Upper lobe of left lung (tissue), 6 donors: ENCODE measurements at regions not wholly inside any gene's neighbourhood (a gene's known extent, or its start where the extent isn't known, plus 50 kb on each side); places are given as distances from the start of the nearest gene placed in this dataset.

Source experiments
- ATAC-seq, 2 donors: fragments of 200-7000 bp; cut with Tn5 transposase; one replicate each; pipeline ENCODE4 v1.9.1; 2022; ENCODE audit warnings: mild to moderate bottlenecking in 2 of 2, moderate library complexity in 2 of 2; ENCODE audit not compliant: low FRiP score in 2 of 2
- DNase-seq, 2 donors: peaks; one replicate each; pipeline ENCODE4 v3.0.0-alpha.2; 2019 to 2020
- H3K27ac ChIP-seq, 4 donors: fragments of 200-600 bp; sonication (generic); one replicate each; pipeline ENCODE4 v1.5.1; 2016 to 2019
- H3K27me3 ChIP-seq, 4 donors: fragments of 200-600 bp; sonication (generic); one replicate each; pipeline ENCODE4 v1.5.1; 2017 to 2019
- H3K36me3 ChIP-seq, 4 donors: fragments of 200-600 bp; sonication (generic); one replicate each; pipeline ENCODE4 v1.5.1; 2016 to 2019
- H3K4me1 ChIP-seq, 4 donors: fragments of 200-600 bp; sonication (generic); one replicate each; pipeline ENCODE4 v1.5.1; 2018 to 2019
- H3K4me3 ChIP-seq, 4 donors: fragments of 200-600 bp; sonication (generic); one replicate each; pipeline ENCODE4 v1.5.1; 2017 to 2019; ENCODE audit warnings: mild to moderate bottlenecking in 2 of 4, moderate library complexity in 1 of 4
- H3K9me3 ChIP-seq, 4 donors: fragments of 200-600 bp; sonication (generic); one replicate each; pipeline ENCODE4 v1.5.1; 2018 to 2019
- EP300 ChIP-seq, 4 donors: sonication (generic); formaldehyde crosslinking; IDR thresholded peaks; one replicate each; pipeline ENCODE4 v1.5.1; 2017; ENCODE audit warnings: antibody characterized with exemption in 4 of 4, control low read depth in 2 of 4
- POLR2A ChIP-seq, 4 donors: fragments of 450-650 bp; IDR thresholded peaks; one replicate each; pipeline ENCODE4 v1.5.1; 2016 to 2017; ENCODE audit warnings: antibody characterized with exemption in 4 of 4, mild to moderate bottlenecking in 2 of 4
- POLR2AphosphoS5 ChIP-seq, 2 donors: sonication (generic); formaldehyde crosslinking; IDR thresholded peaks; one replicate each; pipeline ENCODE4 v1.5.1; 2017; ENCODE audit warnings: antibody characterized with exemption in 2 of 2
- WGBS, 2 donors: methylation state at CpG; one replicate each; pipeline ENCODE4 v1.1.5; 2017 to 2018; 5-methylcytosine and 5-hydroxymethylcytosine counted together
- TF ChIP-seq, protein P1 (sequence below), 6 experiments: fragments of 450-650 bp in 4 of 6; fragments of 200-600 bp in 2 of 6; sonication (generic) in 2 of 6; IDR thresholded peaks; one replicate each; pipeline ENCODE4 v1.5.1; 2016 to 2019; ENCODE audit warnings: antibody characterized with exemption in 6 of 6
- donor health status: DM: no; HTN: no; CAD: no; lungs with moderate emphysema.
- donor health status: DM: no; HTN: yes; CAD: no; lungs with severe emphysema.

DNA sequence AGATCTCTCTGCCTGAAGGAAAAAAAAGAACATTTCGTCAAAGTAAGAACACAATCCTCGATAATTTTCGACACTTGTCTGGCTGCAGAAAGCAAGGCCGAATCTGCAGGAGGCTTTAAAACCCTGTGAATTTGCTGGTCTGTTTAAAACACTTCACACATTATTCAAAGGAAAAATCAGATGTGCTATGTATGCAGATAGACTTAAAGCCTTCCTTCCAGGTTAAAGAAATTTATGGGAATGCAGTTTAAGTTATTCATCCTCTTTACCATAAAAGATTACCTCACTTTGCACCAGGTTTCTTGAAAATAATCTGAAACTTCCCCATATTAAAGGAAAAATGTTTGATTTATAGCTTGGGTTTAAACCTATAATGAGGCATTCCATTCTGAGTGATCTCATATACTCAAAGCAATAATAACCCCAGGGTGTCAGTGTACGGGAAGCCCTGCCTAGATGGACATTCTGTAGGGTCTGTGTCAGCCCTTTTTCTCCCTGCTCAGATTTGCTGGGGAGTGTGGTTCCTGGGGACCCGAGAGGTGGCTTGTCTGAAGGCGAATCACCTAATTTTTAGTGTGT is 323.5 kb upstream of the SLC24A2 start:
- TF ChIP-seq EP300 (IDR thresholded peaks at IDR 0.05) (no peak), POLR2AphosphoS5 (IDR thresholded peaks at IDR 0.05) (no peak), POLR2A (IDR thresholded peaks at IDR 0.05) (no peak)
- ATAC-seq (no peak), DNase-seq (no peak)
- Histone ChIP-seq H3K4me3 (no peak overlapping the region), H3K4me1 (no peaks in the 10 kb centered on the region), H3K27me3 (no peaks in the 10 kb centered on the region), H3K27ac (no peak overlapping the region), H3K9me3 (no peaks in the 10 kb centered on the region), H3K36me3 (no peaks in the 10 kb centered on the region)
- 80 to 94% methylated on average over 7 of the region's 7 CpGs for WGBS, 2 donors

DNA sequence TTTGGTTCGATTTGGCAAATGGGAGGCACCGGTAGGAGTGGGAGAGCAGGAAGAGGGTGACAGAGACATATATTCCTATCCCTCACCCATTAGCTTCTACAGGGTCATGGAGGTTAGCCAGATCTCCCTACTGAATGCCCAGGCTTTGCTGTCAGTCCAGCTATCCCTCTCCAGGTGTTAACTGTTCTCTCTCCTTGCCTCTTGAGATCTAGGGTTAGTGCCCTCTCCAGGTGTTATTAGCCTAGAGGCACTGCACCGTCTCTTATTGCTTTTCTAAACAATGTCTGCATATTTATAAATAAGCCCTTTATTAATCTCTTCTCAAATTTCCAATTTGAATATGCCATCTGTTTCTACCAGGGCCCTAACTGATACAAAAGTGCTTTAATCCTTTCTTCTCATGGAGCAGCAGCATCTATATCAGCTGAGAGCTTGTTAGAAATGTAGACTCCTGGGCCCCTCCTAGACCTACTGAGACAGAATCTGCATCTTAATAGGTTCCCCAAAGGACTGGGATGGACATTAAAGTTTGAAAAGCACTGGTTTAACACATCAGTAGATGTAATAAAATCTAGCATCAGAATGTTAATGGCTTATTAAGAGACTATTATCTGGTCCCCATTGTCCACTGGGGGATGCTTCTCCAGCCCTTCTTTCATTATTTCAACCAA is 322.5 kb upstream of the SLC24A2 start:
- Histone ChIP-seq H3K36me3 (no peaks in the 10 kb centered on the region), H3K27ac (no peak overlapping the region), H3K4me3 (no peak overlapping the region), H3K27me3 (no peaks in the 10 kb centered on the region), H3K9me3 (no peaks in the 10 kb centered on the region), H3K4me1 (no peaks in the 10 kb centered on the region)
- WGBS, 2 donors, result 54 to 80% methylated on average over 3 of the region's 3 CpGs
- DNase-seq, result no peak
- no peak for ATAC-seq
- TF ChIP-seq POLR2A (IDR thresholded peaks at IDR 0.05) (no peak), POLR2AphosphoS5 (IDR thresholded peaks at IDR 0.05) (no peak), EP300 (IDR thresholded peaks at IDR 0.05) (no peak)
- TF ChIP-seq, protein P1, sequence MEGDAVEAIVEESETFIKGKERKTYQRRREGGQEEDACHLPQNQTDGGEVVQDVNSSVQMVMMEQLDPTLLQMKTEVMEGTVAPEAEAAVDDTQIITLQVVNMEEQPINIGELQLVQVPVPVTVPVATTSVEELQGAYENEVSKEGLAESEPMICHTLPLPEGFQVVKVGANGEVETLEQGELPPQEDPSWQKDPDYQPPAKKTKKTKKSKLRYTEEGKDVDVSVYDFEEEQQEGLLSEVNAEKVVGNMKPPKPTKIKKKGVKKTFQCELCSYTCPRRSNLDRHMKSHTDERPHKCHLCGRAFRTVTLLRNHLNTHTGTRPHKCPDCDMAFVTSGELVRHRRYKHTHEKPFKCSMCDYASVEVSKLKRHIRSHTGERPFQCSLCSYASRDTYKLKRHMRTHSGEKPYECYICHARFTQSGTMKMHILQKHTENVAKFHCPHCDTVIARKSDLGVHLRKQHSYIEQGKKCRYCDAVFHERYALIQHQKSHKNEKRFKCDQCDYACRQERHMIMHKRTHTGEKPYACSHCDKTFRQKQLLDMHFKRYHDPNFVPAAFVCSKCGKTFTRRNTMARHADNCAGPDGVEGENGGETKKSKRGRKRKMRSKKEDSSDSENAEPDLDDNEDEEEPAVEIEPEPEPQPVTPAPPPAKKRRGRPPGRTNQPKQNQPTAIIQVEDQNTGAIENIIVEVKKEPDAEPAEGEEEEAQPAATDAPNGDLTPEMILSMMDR (IDR thresholded peaks at IDR 0.05), result no peak

DNA sequence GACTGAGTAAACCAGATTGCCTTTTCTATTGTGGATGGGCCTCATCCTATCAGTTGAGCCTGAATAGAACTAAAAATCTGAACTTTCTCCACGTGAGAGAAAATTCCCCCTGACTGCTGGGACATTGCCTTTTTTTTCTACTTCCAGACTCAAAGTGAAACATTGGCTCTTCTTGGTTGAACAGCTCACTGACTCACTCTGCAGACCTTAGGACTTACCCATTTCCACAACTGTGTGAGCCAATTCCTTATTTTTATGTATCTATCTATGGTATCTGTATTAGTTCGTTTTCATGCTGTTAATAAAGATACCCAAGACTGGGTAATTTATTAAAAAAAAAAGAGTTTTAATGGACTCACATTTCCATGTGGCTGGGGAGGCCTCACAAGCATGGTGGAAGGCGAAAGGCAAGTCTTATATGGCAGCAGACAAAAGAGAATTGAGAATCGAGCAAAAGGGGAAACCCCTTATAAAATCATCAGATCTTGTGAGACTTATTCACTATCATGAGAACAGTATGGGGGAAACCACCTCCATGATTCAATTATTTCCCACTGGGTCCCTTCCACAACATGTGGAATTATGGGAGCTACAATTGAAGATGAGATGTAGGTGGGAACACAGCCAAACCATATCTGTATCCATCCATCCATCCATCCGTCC is 306.7 kb upstream of the SLC24A2 start:
- H3K27me3 ChIP-seq, result no peaks in the 10 kb centered on the region
- H3K4me3 ChIP-seq, result no peak overlapping the region
- H3K4me1 ChIP-seq, result no peaks in the 10 kb centered on the region
- DNase-seq (no peak), ATAC-seq (no peak)
- TF ChIP-seq EP300 (IDR thresholded peaks at IDR 0.05) (no peak), POLR2AphosphoS5 (IDR thresholded peaks at IDR 0.05) (no peak), POLR2A (IDR thresholded peaks at IDR 0.05) (no peak)
- TF ChIP-seq, protein P1 (IDR thresholded peaks at IDR 0.05), result no peak
- H3K9me3 ChIP-seq, result peaks cover 0 to 4% (median 0%) of the 10 kb centered on the region in 4 donors
- H3K36me3 ChIP-seq, result no peaks in the 10 kb centered on the region
- H3K27ac ChIP-seq, result no peak overlapping the region
- 70 to 89% methylated on average over 5 of the region's 5 CpGs for WGBS, 2 donors

DNA sequence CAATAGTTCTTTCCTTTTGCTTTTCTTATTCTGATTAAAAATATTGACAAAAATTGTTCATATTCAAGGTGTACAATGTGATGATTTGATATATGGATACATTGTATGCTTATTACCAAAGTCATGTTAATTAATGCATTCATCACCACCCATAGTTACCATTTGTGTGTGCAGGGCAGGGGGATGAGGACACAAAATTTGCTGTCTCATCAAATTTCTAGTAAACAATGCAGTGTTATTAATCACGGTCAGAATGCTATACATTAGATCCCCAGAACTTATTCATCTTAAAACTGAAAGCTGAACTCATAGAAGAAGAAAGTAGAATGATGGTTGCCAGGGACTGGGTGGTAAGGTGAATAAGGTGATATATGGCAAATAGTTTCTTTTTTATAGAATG is 303.7 kb upstream of the SLC24A2 start:
- WGBS, 2 donors, result 88% methylated on average over 1 of the region's 1 CpG
- no peak for DNase-seq
- H3K27me3 ChIP-seq, result no peaks in the 10 kb centered on the region
- H3K4me1 ChIP-seq, result no peaks in the 10 kb centered on the region
- H3K27ac ChIP-seq, result no peak overlapping the region
- no peak for ATAC-seq
- peaks cover 0 to 4% (median 0%) of the 10 kb centered on the region in 4 donors for H3K9me3 ChIP-seq
- no peak overlapping the region for H3K4me3 ChIP-seq
- TF ChIP-seq EP300 (IDR thresholded peaks at IDR 0.05) (no peak), POLR2A (IDR thresholded peaks at IDR 0.05) (no peak), POLR2AphosphoS5 (IDR thresholded peaks at IDR 0.05) (no peak)
- TF ChIP-seq, protein P1 (IDR thresholded peaks at IDR 0.05), result no peak
- H3K36me3 ChIP-seq, result no peaks in the 10 kb centered on the region

DNA sequence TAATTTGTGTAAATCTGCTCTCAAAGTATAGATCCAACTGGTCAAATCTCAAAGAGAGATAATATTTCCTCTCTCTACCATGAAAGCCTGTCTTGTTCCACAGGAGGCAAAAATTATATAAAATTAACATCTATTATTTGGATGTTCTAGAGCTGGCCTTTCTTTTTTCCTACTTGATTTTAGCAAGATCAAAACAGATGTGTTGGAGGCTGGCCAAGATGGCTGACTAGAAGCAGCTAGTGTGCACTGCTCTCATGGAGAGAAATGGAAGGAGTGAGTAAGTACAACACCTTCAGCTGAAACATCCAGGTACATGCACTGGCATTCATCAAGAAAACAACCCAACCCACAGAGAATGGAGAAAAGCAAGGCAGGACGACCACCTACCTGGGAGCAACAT is 298.6 kb upstream of the SLC24A2 start:
- H3K4me3 ChIP-seq, result no peak overlapping the region
- TF ChIP-seq POLR2A (IDR thresholded peaks at IDR 0.05) (no peak), EP300 (IDR thresholded peaks at IDR 0.05) (no peak), POLR2AphosphoS5 (IDR thresholded peaks at IDR 0.05) (no peak)
- TF ChIP-seq, protein P1 (IDR thresholded peaks at IDR 0.05), result no peak
- H3K27ac ChIP-seq, result no peak overlapping the region
- H3K27me3 ChIP-seq, result peaks cover 0 to under 1% (median 0%) of the 10 kb centered on the region in 4 donors
- H3K9me3 ChIP-seq, result peaks cover 0 to 4% (median 0%) of the 10 kb centered on the region in 4 donors
- H3K4me1 ChIP-seq, result peaks cover 0 to 5% (median 0%) of the 10 kb centered on the region in 4 donors
- no peak for DNase-seq
- no peaks in the 10 kb centered on the region for H3K36me3 ChIP-seq
- no peak for ATAC-seq
- 88 to 93% methylated on average over 1 of the region's 1 CpG for WGBS, 2 donors
